Ovary (tissue), 7 donors: ENCODE measurements at regions not wholly inside any gene's neighbourhood (a gene's known extent, or its start where the extent isn't known, plus 50 kb on each side); places are given as distances from the start of the nearest gene placed in this dataset.

Experiments
- DNase-seq, 5 donors: peaks; one replicate each; pipeline ENCODE4 v3.0.0-alpha.2; 2019 to 2020
- H3K27ac ChIP-seq, 2 donors: fragments of 200-600 bp; one replicate each; pipeline versions ENCODE4 v1.5.1 to v1.8.0; 2019 to 2022
- H3K27me3 ChIP-seq: fragments of 200-600 bp; one replicate; pipeline ENCODE4 v1.8.0; 2022
- H3K36me3 ChIP-seq: fragments of 200-600 bp; sonication (generic); one replicate; pipeline ENCODE4 v1.5.1; 2019
- H3K4me1 ChIP-seq: one replicate; pipeline ENCODE4 v1.8.1; 2013; ENCODE audit warnings: mild to moderate bottlenecking, moderate library complexity; ENCODE audit not compliant: insufficient read depth
- H3K4me3 ChIP-seq: fragments of 200-600 bp; sonication (generic); one replicate; pipeline ENCODE4 v1.5.1; 2017
- H3K9me3 ChIP-seq, 2 donors: fragments of 200-600 bp in 1 of 2; sonication (generic) in 1 of 2; one replicate each; pipeline versions ENCODE4 v1.5.1 to v1.8.1; 2013 to 2019; ENCODE audit warnings: mild to moderate bottlenecking in 1 of 2, moderate library complexity in 1 of 2
- EP300 ChIP-seq: sonication (generic); formaldehyde crosslinking; IDR thresholded peaks from one replicate; pipeline ENCODE4 v1.6.1; 2017; ENCODE audit warnings: antibody characterized with exemption
- POLR2A ChIP-seq: fragments of 450-650 bp; IDR thresholded peaks from one replicate; pipeline ENCODE4 v1.6.1; 2017; ENCODE audit warnings: antibody characterized with exemption, mild to moderate bottlenecking, moderate library complexity
- WGBS, 3 donors: extraction: QIAGEN DNeasy Blood & Tissue Kit in 1 of 3; methylation state at CpG; one replicate each; pipeline versions ENCODE4 v1.1.5 to v1.1.7; 2013 to 2017; 5-methylcytosine and 5-hydroxymethylcytosine counted together
- intact Hi-C, 4 donors: fragments of 100-400 bp; cut with DNase I; formaldehyde crosslinking; loops; one replicate each; pipeline versions ENCODE4 v1.11.0 to v1.15.1; 2022 to 2023
- TF ChIP-seq, protein P1 (sequence below), 3 donors: fragments of 450-650 bp in 2 of 3; fragments of 200-600 bp in 1 of 3; IDR thresholded peaks; one replicate each; pipeline versions ENCODE4 v1.5.1 to v1.8.0; 2016 to 2022; ENCODE audit warnings: antibody characterized with exemption in 3 of 3, mild to moderate bottlenecking in 1 of 3
- donor health status: DM: no; HTN: no; CAD: no; lungs with moderate emphysema.
- donor health status: DM: no; HTN: no; CAD: no.
- donor health status: Bipolar disorder and iron deficiency.
- donor health status: DM: no; HTN: no; CAD: no.
- donor health status: DM: yes; HTN: yes; CAD: no.

- WGBS, 3 donors: 72 to 83% (median 77%) methylated on average over 1 of the region's 1 CpG
- no peaks in the 10 kb centered on the region for H3K36me3 ChIP-seq
- intact Hi-C loops: no loop called here
Measured at GRCh38 chr15:23514484-23514883, 51.0 kb upstream of the MKRN3 start.

DNA sequence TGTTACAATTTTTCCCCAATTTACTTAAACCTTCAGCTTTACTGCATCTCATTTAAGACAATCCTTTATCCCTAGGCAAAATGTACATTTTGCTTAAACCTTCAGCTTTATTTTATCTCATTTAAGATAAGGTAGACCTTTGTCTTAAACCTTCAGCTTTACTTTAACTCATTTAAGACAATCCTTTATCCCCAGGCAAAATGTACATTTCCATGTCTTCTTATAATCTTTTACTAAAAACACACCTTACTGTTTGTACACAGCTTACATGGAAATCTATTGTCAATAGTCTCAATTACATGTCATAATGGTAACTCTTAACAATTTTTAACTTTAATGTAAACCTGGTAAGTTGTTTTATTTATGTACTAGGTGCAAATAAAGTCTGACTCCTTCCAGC is 58.7 kb upstream of the MKRN3 start:
- intact Hi-C loops: no loop called here
- Histone ChIP-seq H3K36me3 (no peaks in the 10 kb centered on the region), H3K4me1 (no peaks in the 10 kb centered on the region), H3K27me3 (no peaks in the 10 kb centered on the region), H3K4me3 (no peak overlapping the region), H3K27ac (no peak overlapping the region), H3K9me3 (no peaks in the 10 kb centered on the region)
- no peak for DNase-seq
- TF ChIP-seq, protein P1, sequence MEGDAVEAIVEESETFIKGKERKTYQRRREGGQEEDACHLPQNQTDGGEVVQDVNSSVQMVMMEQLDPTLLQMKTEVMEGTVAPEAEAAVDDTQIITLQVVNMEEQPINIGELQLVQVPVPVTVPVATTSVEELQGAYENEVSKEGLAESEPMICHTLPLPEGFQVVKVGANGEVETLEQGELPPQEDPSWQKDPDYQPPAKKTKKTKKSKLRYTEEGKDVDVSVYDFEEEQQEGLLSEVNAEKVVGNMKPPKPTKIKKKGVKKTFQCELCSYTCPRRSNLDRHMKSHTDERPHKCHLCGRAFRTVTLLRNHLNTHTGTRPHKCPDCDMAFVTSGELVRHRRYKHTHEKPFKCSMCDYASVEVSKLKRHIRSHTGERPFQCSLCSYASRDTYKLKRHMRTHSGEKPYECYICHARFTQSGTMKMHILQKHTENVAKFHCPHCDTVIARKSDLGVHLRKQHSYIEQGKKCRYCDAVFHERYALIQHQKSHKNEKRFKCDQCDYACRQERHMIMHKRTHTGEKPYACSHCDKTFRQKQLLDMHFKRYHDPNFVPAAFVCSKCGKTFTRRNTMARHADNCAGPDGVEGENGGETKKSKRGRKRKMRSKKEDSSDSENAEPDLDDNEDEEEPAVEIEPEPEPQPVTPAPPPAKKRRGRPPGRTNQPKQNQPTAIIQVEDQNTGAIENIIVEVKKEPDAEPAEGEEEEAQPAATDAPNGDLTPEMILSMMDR (IDR thresholded peaks at IDR 0.05): no peak
- TF ChIP-seq POLR2A: no peak
- TF ChIP-seq EP300: no peak

More at GRCh38 chr15:23514484-23514883, 51.0 kb upstream of the MKRN3 start:
- H3K9me3 ChIP-seq: no peaks in the 10 kb centered on the region
- DNase-seq: no peak
- TF ChIP-seq POLR2A (no peak), EP300 (no peak)
- TF ChIP-seq, protein P1 (IDR thresholded peaks at IDR 0.05): no peak
- H3K27ac ChIP-seq: no peak overlapping the region
- H3K4me3 ChIP-seq: no peak overlapping the region
- no peaks in the 10 kb centered on the region for H3K4me1 ChIP-seq
- no peaks in the 10 kb centered on the region for H3K27me3 ChIP-seq

DNA sequence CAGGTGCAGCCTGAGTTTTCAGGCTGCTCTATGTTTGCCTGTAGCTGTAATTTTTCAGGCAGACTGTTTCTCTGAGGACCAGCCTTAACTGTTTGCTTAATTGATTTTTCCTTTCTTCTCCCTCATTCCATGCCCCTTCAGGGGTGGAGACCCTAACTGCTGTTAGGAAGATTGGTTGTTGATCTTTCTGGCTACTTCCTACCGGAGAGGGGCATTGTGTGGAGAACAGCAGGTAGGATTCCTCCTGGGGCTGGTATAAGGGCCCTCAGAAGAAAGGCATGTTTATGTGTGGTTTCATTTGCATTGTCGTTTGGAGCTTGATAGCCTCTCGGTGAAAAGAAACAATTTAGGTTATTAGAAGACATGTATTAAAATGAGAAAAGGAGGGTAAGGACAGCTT is 56.9 kb upstream of the GOLGA6L2 start:
- no peaks in the 10 kb centered on the region for H3K4me1 ChIP-seq
- no peaks in the 10 kb centered on the region for H3K36me3 ChIP-seq
- 42 to 59% (median 55%) methylated on average over 3 of the region's 3 CpGs for WGBS, 3 donors
- intact Hi-C loops: loop anchor here in 1 of 4 donors (2.0 kb wide), 1 partner anchor 51 kb away; no protein-coding TSS in a partner anchor
- H3K27ac ChIP-seq: no peak overlapping the region
- no peaks in the 10 kb centered on the region for H3K9me3 ChIP-seq
- no peaks in the 10 kb centered on the region for H3K27me3 ChIP-seq
- DNase-seq: no peak
- no peak for TF ChIP-seq EP300
- TF ChIP-seq POLR2A: no peak
- TF ChIP-seq, protein P1 (IDR thresholded peaks at IDR 0.05): no peak
- H3K4me3 ChIP-seq: no peak overlapping the region

- intact Hi-C loops: no loop called here
- H3K27ac ChIP-seq: no peak overlapping the region
- WGBS, 3 donors: 32 to 36% (median 32%) methylated on average over 4 of the region's 4 CpGs
- no peaks in the 10 kb centered on the region for H3K4me1 ChIP-seq
- no peaks in the 10 kb centered on the region for H3K36me3 ChIP-seq
- no peak for DNase-seq
- H3K9me3 ChIP-seq: no peaks in the 10 kb centered on the region
- no peak overlapping the region for H3K4me3 ChIP-seq
- TF ChIP-seq, protein P1 (IDR thresholded peaks at IDR 0.05): no peak
- TF ChIP-seq EP300: no peak
- no peak for TF ChIP-seq POLR2A
- H3K27me3 ChIP-seq: no peaks in the 10 kb centered on the region
Measured at GRCh38 chr15:23503576-23503975, 56.5 kb upstream of the GOLGA6L2 start.

GRCh38 chr15:23497710-23498111 is 50.7 kb upstream of the GOLGA6L2 start:
- H3K36me3 ChIP-seq: no peaks in the 10 kb centered on the region
- intact Hi-C loops: no loop called here
- H3K4me3 ChIP-seq: no peak overlapping the region
- DNase-seq: no peak
- 0 to 52% (median 5%) methylated on average over 2 of the region's 2 CpGs for WGBS, 3 donors
- no peaks in the 10 kb centered on the region for H3K27me3 ChIP-seq
- H3K9me3 ChIP-seq: no peaks in the 10 kb centered on the region
- H3K4me1 ChIP-seq: no peaks in the 10 kb centered on the region
- H3K27ac ChIP-seq: no peak overlapping the region
- TF ChIP-seq EP300: no peak
- TF ChIP-seq, protein P1 (IDR thresholded peaks at IDR 0.05): no peak
- TF ChIP-seq POLR2A: no peak
